Uterus (tissue), 3 donors: ENCODE measurements at regions not wholly inside any gene's neighbourhood (a gene's known extent, or its start where the extent isn't known, plus 50 kb on each side); places are given as distances from the start of the nearest gene placed in this dataset.
"Not testable (repeated sequence)": the region's sequence is repeated elsewhere in the genome, so short reads cannot be mapped to it uniquely, and the experiment has no call there.

Experiments used
- DNase-seq, 2 donors: peaks; one replicate each; pipeline ENCODE4 v3.0.0-alpha.2; 2019 to 2020
- H3K27ac ChIP-seq, 2 donors: fragments of 200-600 bp; sonication (generic); 1 replicate in 1 of 2; 2 replicates in 1 of 2; pipeline ENCODE4 v1.5.1; 2016 to 2018
- H3K27me3 ChIP-seq, 2 donors: fragments of 200-600 bp; sonication (generic); one replicate each; pipeline ENCODE4 v1.5.1; 2018 to 2019; ENCODE audit warnings: control low read depth in 1 of 2
- H3K36me3 ChIP-seq, 2 donors: fragments of 200-600 bp; sonication (generic); one replicate each; pipeline ENCODE4 v1.5.1; 2019; ENCODE audit warnings: control low read depth in 1 of 2
- H3K4me1 ChIP-seq, 2 donors: fragments of 200-600 bp; sonication (generic); one replicate each; pipeline ENCODE4 v1.5.1; 2018 to 2019; ENCODE audit warnings: control low read depth in 1 of 2
- H3K4me3 ChIP-seq, 2 donors: fragments of 200-600 bp; sonication (generic); 1 replicate in 1 of 2; 2 replicates in 1 of 2; pipeline ENCODE4 v1.5.1; 2018 to 2019; ENCODE audit warnings: mild to moderate bottlenecking in 1 of 2
- H3K9me3 ChIP-seq, 2 donors: fragments of 200-600 bp; sonication (generic); one replicate each; pipeline ENCODE4 v1.5.1; 2019; ENCODE audit warnings: control low read depth in 1 of 2
- POLR2A ChIP-seq, 2 donors: fragments of 450-650 bp; IDR thresholded peaks; one replicate each; pipeline ENCODE4 v1.6.1; 2016; ENCODE audit warnings: antibody characterized with exemption in 2 of 2, mild to moderate bottlenecking in 1 of 2, moderate library complexity in 1 of 2
- intact Hi-C: fragments of 100-400 bp; cut with DNase I; formaldehyde crosslinking; loops from one replicate; pipeline ENCODE4 v1.15.1; 2023; ENCODE audit warnings: low total_unique reads
- TF ChIP-seq, protein P1 (sequence below), 4 experiments: fragments of 200-600 bp in 2 of 4; fragments of 450-650 bp in 2 of 4; sonication (generic) in 2 of 4; IDR thresholded peaks; one replicate each; pipeline ENCODE4 v1.5.1; 2016 to 2019; ENCODE audit warnings: antibody characterized with exemption in 4 of 4, mild to moderate bottlenecking in 2 of 4, moderate library complexity in 1 of 4
- donor health status: DM: yes; HTN: yes; CAD: no.

DNA sequence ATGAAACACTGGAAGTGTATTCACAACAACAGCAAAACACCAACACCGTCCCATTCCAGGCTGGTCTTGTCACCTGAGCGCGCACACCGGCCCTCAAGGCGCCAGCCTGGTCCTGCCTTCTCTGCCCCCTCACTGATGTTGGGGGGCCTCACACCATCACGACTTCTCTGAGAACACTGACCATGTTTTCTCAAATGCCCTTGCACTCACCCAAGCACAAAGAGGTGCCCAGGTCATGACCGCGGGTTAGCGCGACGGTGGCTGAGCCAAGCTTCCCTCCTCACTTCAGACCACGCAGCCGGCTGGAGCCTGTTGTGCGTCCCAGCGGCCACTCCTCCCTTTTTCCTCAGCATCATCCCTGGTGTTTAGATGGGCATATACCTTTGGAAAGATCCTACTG lies 101.3 kb upstream of the SALL3 start:
- intact Hi-C loops: no loop called here

DNA sequence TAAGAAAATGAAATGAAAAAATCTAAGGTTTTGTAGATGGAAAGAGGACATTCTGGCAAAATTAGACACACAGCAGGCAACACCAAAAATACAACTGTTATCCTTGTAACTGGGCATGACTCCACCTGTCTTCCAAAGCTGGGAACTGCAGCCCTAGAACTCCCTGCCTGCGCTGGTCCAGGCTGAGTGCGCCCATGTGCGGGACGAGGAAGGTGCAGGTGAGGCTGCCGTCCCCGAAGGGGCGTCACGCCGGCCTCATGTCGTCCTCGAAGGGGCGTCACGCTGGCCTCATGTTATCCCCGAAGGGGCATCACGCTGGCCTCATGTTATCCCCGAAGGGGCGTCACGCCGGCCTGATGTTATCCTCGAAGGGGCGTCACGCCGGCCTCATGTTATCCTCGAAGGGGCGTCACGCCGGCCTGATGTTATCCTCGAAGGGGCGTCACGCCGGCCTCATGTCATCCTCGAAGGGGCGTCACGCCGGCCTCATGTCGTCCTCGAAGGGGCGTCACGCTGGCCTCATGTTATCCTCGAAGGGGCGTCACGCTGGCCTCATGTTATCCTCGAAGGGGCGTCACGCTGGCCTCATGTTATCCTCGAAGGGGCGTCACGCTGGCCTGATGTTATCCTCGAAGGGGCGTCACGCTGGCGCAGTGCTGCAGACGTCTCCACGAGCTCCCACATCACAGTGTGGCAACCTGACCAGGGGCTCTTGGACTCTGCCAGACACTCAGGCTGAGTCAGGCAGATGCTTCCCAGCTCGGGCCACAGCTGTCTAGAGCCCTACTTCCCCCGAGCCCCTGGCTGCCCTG lies 100.3 kb upstream of the SALL3 start:
- H3K36me3 ChIP-seq, intact Hi-C loops, H3K9me3 ChIP-seq, H3K27ac ChIP-seq, H3K4me1 ChIP-seq, H3K27me3 ChIP-seq, H3K4me3 ChIP-seq, DNase-seq: not testable (repeated sequence)
- TF ChIP-seq, protein P1, sequence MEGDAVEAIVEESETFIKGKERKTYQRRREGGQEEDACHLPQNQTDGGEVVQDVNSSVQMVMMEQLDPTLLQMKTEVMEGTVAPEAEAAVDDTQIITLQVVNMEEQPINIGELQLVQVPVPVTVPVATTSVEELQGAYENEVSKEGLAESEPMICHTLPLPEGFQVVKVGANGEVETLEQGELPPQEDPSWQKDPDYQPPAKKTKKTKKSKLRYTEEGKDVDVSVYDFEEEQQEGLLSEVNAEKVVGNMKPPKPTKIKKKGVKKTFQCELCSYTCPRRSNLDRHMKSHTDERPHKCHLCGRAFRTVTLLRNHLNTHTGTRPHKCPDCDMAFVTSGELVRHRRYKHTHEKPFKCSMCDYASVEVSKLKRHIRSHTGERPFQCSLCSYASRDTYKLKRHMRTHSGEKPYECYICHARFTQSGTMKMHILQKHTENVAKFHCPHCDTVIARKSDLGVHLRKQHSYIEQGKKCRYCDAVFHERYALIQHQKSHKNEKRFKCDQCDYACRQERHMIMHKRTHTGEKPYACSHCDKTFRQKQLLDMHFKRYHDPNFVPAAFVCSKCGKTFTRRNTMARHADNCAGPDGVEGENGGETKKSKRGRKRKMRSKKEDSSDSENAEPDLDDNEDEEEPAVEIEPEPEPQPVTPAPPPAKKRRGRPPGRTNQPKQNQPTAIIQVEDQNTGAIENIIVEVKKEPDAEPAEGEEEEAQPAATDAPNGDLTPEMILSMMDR (IDR thresholded peaks at IDR 0.05): peak in 1 of 4 experiments; percentile 35

More for the DNA sequence above, 101.3 kb upstream of the SALL3 start:
- Histone ChIP-seq H3K9me3 (no peaks in the 10 kb centered on the region), H3K27me3 (no peaks in the 10 kb centered on the region), H3K27ac (no peak overlapping the region), H3K36me3 (no peaks in the 10 kb centered on the region), H3K4me3 (no peak overlapping the region), H3K4me1 (no peaks in the 10 kb centered on the region)
- no peak for DNase-seq
- TF ChIP-seq, protein P1 (IDR thresholded peaks at IDR 0.05): no peak
- TF ChIP-seq POLR2A (IDR thresholded peaks at IDR 0.05): no peak

DNA sequence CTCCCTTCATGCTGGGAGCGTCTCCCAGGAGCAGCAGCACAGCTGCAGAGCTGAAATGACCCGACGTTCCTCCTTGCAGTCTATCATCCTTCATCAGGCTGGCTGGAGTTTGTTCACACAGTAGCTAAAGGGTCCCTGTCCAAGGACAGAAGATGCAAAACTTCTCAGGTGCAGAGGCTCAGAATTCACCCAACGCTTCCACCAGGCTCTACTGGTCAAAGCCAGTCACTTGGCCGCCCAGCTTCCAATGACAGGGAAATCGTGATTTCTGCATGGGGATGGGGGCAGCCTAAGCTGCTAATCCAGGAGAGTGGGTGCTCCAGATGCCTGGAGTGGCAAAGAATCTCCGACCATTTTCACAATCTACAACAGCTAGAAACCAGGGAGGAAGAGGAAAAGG lies 97.0 kb upstream of the SALL3 start:
- no peaks in the 10 kb centered on the region for H3K9me3 ChIP-seq
- intact Hi-C loops: no loop called here
- H3K4me1 ChIP-seq: no peaks in the 10 kb centered on the region
- no peaks in the 10 kb centered on the region for H3K36me3 ChIP-seq
- no peaks in the 10 kb centered on the region for H3K27me3 ChIP-seq
- TF ChIP-seq, protein P1 (IDR thresholded peaks at IDR 0.05): no peak
- TF ChIP-seq POLR2A (IDR thresholded peaks at IDR 0.05): no peak
- H3K4me3 ChIP-seq: no peak overlapping the region
- no peak for DNase-seq
- no peak overlapping the region for H3K27ac ChIP-seq

DNA sequence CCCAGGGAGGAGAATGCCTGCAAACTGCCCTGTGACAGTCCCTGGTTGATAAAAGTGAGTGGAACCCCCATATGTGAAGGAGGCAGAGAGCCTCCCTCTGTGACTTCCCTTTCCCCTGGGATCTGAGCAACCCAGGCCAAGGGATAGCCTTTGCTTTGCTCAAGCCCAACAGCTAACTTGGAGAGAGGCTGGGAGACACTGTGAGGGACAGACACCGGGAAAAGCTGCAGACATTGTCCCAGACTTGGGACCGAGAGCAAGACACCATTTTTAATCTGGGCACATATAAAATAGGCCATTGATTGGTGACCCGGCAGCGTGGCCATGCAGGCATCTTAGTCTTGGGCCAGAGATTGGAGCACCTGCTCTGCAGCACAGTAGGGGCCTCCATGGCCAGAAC lies 96.1 kb upstream of the SALL3 start:
- no peaks in the 10 kb centered on the region for H3K9me3 ChIP-seq
- intact Hi-C loops: no loop called here
- no peaks in the 10 kb centered on the region for H3K36me3 ChIP-seq
- H3K4me1 ChIP-seq: no peaks in the 10 kb centered on the region
- no peaks in the 10 kb centered on the region for H3K27me3 ChIP-seq
- DNase-seq: no peak
- no peak overlapping the region for H3K4me3 ChIP-seq
- TF ChIP-seq, protein P1 (IDR thresholded peaks at IDR 0.05): no peak
- no peak for TF ChIP-seq POLR2A (IDR thresholded peaks at IDR 0.05)
- H3K27ac ChIP-seq: no peak overlapping the region

DNA sequence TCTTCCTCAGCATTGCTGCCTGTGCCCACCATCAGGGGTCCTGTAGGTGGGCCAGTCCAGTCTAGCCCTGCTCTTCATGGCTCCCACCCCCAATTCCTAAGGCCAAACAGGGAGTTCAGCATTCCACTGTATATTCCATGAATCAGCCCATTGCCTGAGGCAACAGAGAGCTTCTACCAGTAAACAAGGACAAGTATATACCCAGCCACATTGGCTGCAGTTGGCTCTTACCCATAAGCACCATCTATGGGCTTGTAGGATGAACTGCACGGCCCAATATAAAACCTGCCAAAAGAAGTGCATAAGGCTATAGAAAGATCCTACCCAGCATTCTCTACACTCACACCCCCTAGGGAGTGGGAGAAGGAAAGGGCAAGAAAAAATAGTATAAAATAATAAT lies 95.1 kb upstream of the SALL3 start:
- no peaks in the 10 kb centered on the region for H3K4me1 ChIP-seq
- no peaks in the 10 kb centered on the region for H3K36me3 ChIP-seq
- TF ChIP-seq POLR2A (IDR thresholded peaks at IDR 0.05): no peak
- TF ChIP-seq, protein P1 (IDR thresholded peaks at IDR 0.05): no peak
- H3K27ac ChIP-seq: no peak overlapping the region
- DNase-seq: no peak
- peaks cover 0 to 5% of the 10 kb centered on the region in 2 donors for H3K9me3 ChIP-seq
- no peak overlapping the region for H3K4me3 ChIP-seq
- intact Hi-C loops: no loop called here
- H3K27me3 ChIP-seq: no peaks in the 10 kb centered on the region
